ENCODE measurements at regions not wholly inside any gene's neighbourhood (a gene's known extent, or its start where the extent isn't known, plus 50 kb on each side); places are given as distances from the start of the nearest gene placed in this dataset.

GRCh38 chr13:97875911-97876310 is 77.6 kb upstream of the IPO5 start:
- in situ Hi-C loops (cut with MboI; ENCODE audit: low sequenced_read_pairs) = no loop called here
- no peak overlapping the region for H3K14ac ChIP-seq (replicated peaks; ENCODE audit: low read depth, low read length)

More at GRCh38 chr13:97875911-97876310, 77.6 kb upstream of the IPO5 start:
- Histone ChIP-seq H4K5ac (ENCODE audit: low read depth, low read length) (no peak overlapping the region), H2BK15ac (ENCODE audit: low read depth, low read length) (no peak overlapping the region), H4K8ac (ENCODE audit: low read depth in 2 of 2, low read length in 2 of 2) (no peak overlapping the region), H3K23ac (ENCODE audit: low read depth, low read length) (no peak overlapping the region), H2AFZ (replicated peaks; ENCODE audit: low read length, poor library complexity) (no peak overlapping the region), H3K36me3 (ENCODE audit: control insufficient read depth, insufficient read depth, low read length) (no peaks in the 10 kb centered on the region), H3K27ac (ENCODE audit: insufficient read depth, low read length) (no peak overlapping the region), H3K4me3 (ENCODE audit: insufficient read depth, low read depth, low read length) (no peak overlapping the region), H3K4me1 (ENCODE audit: control insufficient read depth, insufficient read depth, low read length) (peaks cover 18% of the 10 kb centered on the region), H3K79me1 (ENCODE audit: low read depth in 1 of 2, low read length in 2 of 2) (no peaks in the 10 kb centered on the region), H4K91ac (ENCODE audit: insufficient read depth, low read depth, low read length) (no peak overlapping the region), H2AK5ac (ENCODE audit: low read depth, low read length) (no peak overlapping the region), H3K56ac (ENCODE audit: extremely low read depth, insufficient read depth, low read length) (no peak overlapping the region), H4K20me1 (ENCODE audit: insufficient read depth, low read length) (no peaks in the 10 kb centered on the region), H2BK120ac (ENCODE audit: low read depth, low read length) (no peak overlapping the region), H3K27me3 (ENCODE audit: control insufficient read depth, insufficient read depth, low read length) (no peaks in the 10 kb centered on the region), H3K4ac (ENCODE audit: low read depth, low read length) (no peak overlapping the region), H3K9me3 (ENCODE audit: control insufficient read depth, insufficient read depth, low read length) (no peaks in the 10 kb centered on the region), H3K4me2 (ENCODE audit: low read depth, low read length) (no peak overlapping the region), H2AK9ac (replicated peaks; ENCODE audit: low read depth, low read length, poor library complexity) (no peak overlapping the region), H2BK5ac (ENCODE audit: low read depth, low read length, poor library complexity, severe bottlenecking) (no peak overlapping the region), H3K9ac (ENCODE audit: low read depth, low read length) (no peak overlapping the region), H3K9me1 (ENCODE audit: insufficient read depth, low read length) (peaks cover 17% of the 10 kb centered on the region), H2BK20ac (ENCODE audit: low read depth, low read length) (no peak overlapping the region), H3K18ac (ENCODE audit: low read depth, low read length) (no peak overlapping the region)
- no peak for ATAC-seq (ENCODE audit: low read depth)
- intact Hi-C loops (cut with micrococcal nuclease) = no loop called here
- TF ChIP-seq RFX5 (IDR thresholded peaks at IDR 0.05; ENCODE audit: low read depth, low read length) (no peak), CHD1 (IDR thresholded peaks at IDR 0.05; ENCODE audit: low read depth, low read length) (no peak), USF2 (IDR thresholded peaks at IDR 0.05; ENCODE audit: low read depth, low read length) (no peak), MAFK (IDR thresholded peaks at IDR 0.05; ENCODE audit: low read depth, low read length) (no peak), SMC3 (IDR thresholded peaks at IDR 0.05; ENCODE audit: low read depth, low read length) (no peak), RCOR1 (IDR thresholded peaks at IDR 0.05; ENCODE audit: insufficient replicate concordance, low read length) (no peak), CTCF (conservative IDR thresholded peaks at IDR 0.05; ENCODE audit: low read depth, low read length) (no peak), MAZ (IDR thresholded peaks at IDR 0.05; ENCODE audit: borderline replicate concordance, low read depth, low read length) (no peak)
- no TSS peak for BruUV-seq (replicated peaks)
- WGBS, 2 experiments (ENCODE audit: extremely low coverage in 2 of 2, insufficient read length in 1 of 2) = no CpG with 5 or more reads among the region's 7 CpGs
- no peak for DNase-seq
- dilution Hi-C loops (cut with HindIII; ENCODE audit: low sequenced_read_pairs, unreplicated experiment) = no loop called here
- CTCF ChIA-PET = no interaction called here
- POLR2A ChIA-PET (ENCODE audit: unreplicated experiment) = no interaction called here
